Breast epithelium (tissue), 3 donors: ENCODE measurements at regions not wholly inside any gene's neighbourhood (a gene's known extent, or its start where the extent isn't known, plus 50 kb on each side); places are given as distances from the start of the nearest gene placed in this dataset.
"Not testable (repeated sequence)": the region's sequence is repeated elsewhere in the genome, so short reads cannot be mapped to it uniquely, and the experiment has no call there.

Experiments used
- CTCF ChIP-seq, 3 donors: fragments of 450-650 bp; IDR thresholded peaks; one replicate each; pipeline ENCODE4 v1.5.1; 2016 to 2017; ENCODE audit warnings: antibody characterized with exemption in 3 of 3, mild to moderate bottlenecking in 3 of 3, moderate library complexity in 3 of 3
- POLR2A ChIP-seq: fragments of 450-650 bp; IDR thresholded peaks from one replicate; pipeline ENCODE4 v1.6.1; 2016; ENCODE audit warnings: antibody characterized with exemption, mild to moderate bottlenecking, moderate library complexity
- POLR2AphosphoS5 ChIP-seq, 3 donors: sonication (generic); formaldehyde crosslinking; IDR thresholded peaks; one replicate each; pipeline ENCODE4 v1.6.1; 2017; ENCODE audit warnings: antibody characterized with exemption in 3 of 3

- not testable (repeated sequence) for TF ChIP-seq POLR2AphosphoS5 (IDR thresholded peaks at IDR 0.05); CTCF (IDR thresholded peaks at IDR 0.05); POLR2A
Measured at GRCh38 chr2:87444951-87445350, 302.9 kb upstream of the PLGLB2 start.
